Retinal pigment epithelial cell (primary cell): ENCODE measurements at regions not wholly inside any gene's neighbourhood (a gene's known extent, or its start where the extent isn't known, plus 50 kb on each side); places are given as distances from the start of the nearest gene placed in this dataset.

Experiments used
- DNase-seq: peaks from one replicate; pipeline ENCODE4 v3.0.0-alpha.2; 2010; ENCODE audit warnings: low read depth
- H3K4me3 ChIP-seq: 2 replicates; pipeline ENCODE4 v1.5.1; 2011; ENCODE audit warnings: mild to moderate bottlenecking, low read length, control low read depth, moderate library complexity
- CTCF ChIP-seq: conservative IDR thresholded peaks from 2 replicates; pipeline ENCODE4 v1.5.1; 2011; ENCODE audit warnings: low read depth, low read length, control low read depth, inconsistent platforms

- TF ChIP-seq CTCF = no peak
- DNase-seq = no peak
- no peak overlapping the region for H3K4me3 ChIP-seq
These were observed 52.2 kb downstream of the POLR1D start for GRCh38 chr13:27673911-27674310.

- no peak for DNase-seq
- no peak overlapping the region for H3K4me3 ChIP-seq
- no peak for TF ChIP-seq CTCF
These were observed 56.8 kb downstream of the POLR1D start for GRCh38 chr13:27678306-27679040.

- DNase-seq = no peak
- no peak for TF ChIP-seq CTCF
- H3K4me3 ChIP-seq = no peak overlapping the region
These were observed 57.7 kb downstream of the POLR1D start for GRCh38 chr13:27679396-27679795.

- H3K4me3 ChIP-seq = no peak overlapping the region
- no peak for TF ChIP-seq CTCF
- no peak for DNase-seq
These were observed 58.2 kb downstream of the POLR1D start for GRCh38 chr13:27679896-27680295.

- no peak for TF ChIP-seq CTCF
- no peak for DNase-seq
- H3K4me3 ChIP-seq = no peak overlapping the region
These were observed 58.8 kb downstream of the POLR1D start for GRCh38 chr13:27680465-27680864.

- no peak overlapping the region for H3K4me3 ChIP-seq
- DNase-seq = no peak
- TF ChIP-seq CTCF = no peak
These were observed 69.5 kb downstream of the POLR1D start for GRCh38 chr13:27691207-27691606.

GRCh38 chr13:27696731-27697130 is 75.0 kb downstream of the POLR1D start:
- no peak overlapping the region for H3K4me3 ChIP-seq
- TF ChIP-seq CTCF = no peak
- no peak for DNase-seq
